Suprapubic skin (tissue), 4 donors: ENCODE measurements at regions not wholly inside any gene's neighbourhood (a gene's known extent, or its start where the extent isn't known, plus 50 kb on each side); places are given as distances from the start of the nearest gene placed in this dataset.

Source experiments
- DNase-seq, 2 donors: peaks; one replicate each; pipeline ENCODE4 v3.0.0-alpha.2; 2019; ENCODE audit warnings: low spot score in 2 of 2
- H3K27ac ChIP-seq: fragments of 200-600 bp; sonication (generic); one replicate; pipeline ENCODE4 v1.5.1; 2019
- H3K27me3 ChIP-seq: fragments of 200-600 bp; sonication (generic); one replicate; pipeline ENCODE4 v1.5.1; 2019
- H3K36me3 ChIP-seq: fragments of 200-600 bp; sonication (generic); one replicate; pipeline ENCODE4 v1.5.1; 2019
- H3K4me1 ChIP-seq: fragments of 200-600 bp; sonication (generic); one replicate; pipeline ENCODE4 v1.5.1; 2019
- H3K4me3 ChIP-seq: fragments of 200-600 bp; sonication (generic); one replicate; pipeline ENCODE4 v1.5.1; 2019; ENCODE audit warnings: mild to moderate bottlenecking
- H3K9me3 ChIP-seq: fragments of 200-600 bp; sonication (generic); one replicate; pipeline ENCODE4 v1.5.1; 2019
- CTCF ChIP-seq, 2 donors: fragments of 200-600 bp in 1 of 2; fragments of 450-650 bp in 1 of 2; sonication (generic) in 1 of 2; IDR thresholded peaks; one replicate each; pipeline ENCODE4 v1.5.1; 2016 to 2019; ENCODE audit warnings: antibody characterized with exemption in 2 of 2, mild to moderate bottlenecking in 1 of 2, moderate library complexity in 1 of 2
- EP300 ChIP-seq: sonication (generic); formaldehyde crosslinking; IDR thresholded peaks from one replicate; pipeline ENCODE4 v1.6.1; 2017; ENCODE audit warnings: antibody characterized with exemption
- POLR2A ChIP-seq, 2 donors: fragments of 450-650 bp; IDR thresholded peaks; one replicate each; pipeline ENCODE4 v1.6.1; 2017; ENCODE audit warnings: antibody characterized with exemption in 2 of 2, mild to moderate bottlenecking in 2 of 2, moderate library complexity in 2 of 2
- POLR2AphosphoS5 ChIP-seq, 3 donors: sonication (generic); formaldehyde crosslinking; IDR thresholded peaks; one replicate each; pipeline ENCODE4 v1.6.1; 2017; ENCODE audit warnings: antibody characterized with exemption in 3 of 3
- WGBS: methylation state at CpG from one replicate; pipeline ENCODE4 v1.1.5; 2018; 5-methylcytosine and 5-hydroxymethylcytosine counted together

GRCh38 chr10:130984686-130985085, 326.8 kb downstream of the TCERG1L start:
- TF ChIP-seq CTCF (IDR thresholded peaks at IDR 0.05), result no peak
- no peak for TF ChIP-seq POLR2A (IDR thresholded peaks at IDR 0.05)
- TF ChIP-seq POLR2AphosphoS5 (IDR thresholded peaks at IDR 0.05), result no peak
- no peak for TF ChIP-seq EP300
- H3K4me1 ChIP-seq, result no peaks in the 10 kb centered on the region
- H3K27me3 ChIP-seq, result no peaks in the 10 kb centered on the region
- H3K4me3 ChIP-seq, result no peak overlapping the region
- H3K36me3 ChIP-seq, result no peaks in the 10 kb centered on the region
- DNase-seq, result no peak
- 87% methylated on average over 3 of the region's 3 CpGs for WGBS
- peaks cover 7% of the 10 kb centered on the region for H3K9me3 ChIP-seq
- H3K27ac ChIP-seq, result no peak overlapping the region

- WGBS, result 97% methylated on average over 14 of the region's 16 CpGs
- no peak overlapping the region for H3K27ac ChIP-seq
- peaks cover 7% of the 10 kb centered on the region for H3K9me3 ChIP-seq
- no peaks in the 10 kb centered on the region for H3K36me3 ChIP-seq
- H3K4me3 ChIP-seq, result no peak overlapping the region
- no peak for DNase-seq
- H3K27me3 ChIP-seq, result no peaks in the 10 kb centered on the region
- TF ChIP-seq CTCF (IDR thresholded peaks at IDR 0.05) (no peak), POLR2AphosphoS5 (IDR thresholded peaks at IDR 0.05) (no peak), EP300 (no peak), POLR2A (IDR thresholded peaks at IDR 0.05) (no peak)
- H3K4me1 ChIP-seq, result no peaks in the 10 kb centered on the region
These were observed 326.3 kb downstream of the TCERG1L start for GRCh38 chr10:130985158-130985753.

GRCh38 chr10:130986846-130987245, 324.7 kb downstream of the TCERG1L start:
- Histone ChIP-seq H3K27me3 (no peaks in the 10 kb centered on the region), H3K27ac (no peak overlapping the region), H3K4me3 (no peak overlapping the region), H3K36me3 (no peaks in the 10 kb centered on the region), H3K9me3 (peaks cover 7% of the 10 kb centered on the region), H3K4me1 (no peaks in the 10 kb centered on the region)
- TF ChIP-seq CTCF (IDR thresholded peaks at IDR 0.05) (no peak), POLR2AphosphoS5 (IDR thresholded peaks at IDR 0.05) (no peak), POLR2A (IDR thresholded peaks at IDR 0.05) (no peak), EP300 (no peak)
- WGBS, result 52% methylated on average over 4 of the region's 4 CpGs
- no peak for DNase-seq

- Histone ChIP-seq H3K9me3 (peaks cover 7% of the 10 kb centered on the region), H3K36me3 (no peaks in the 10 kb centered on the region), H3K4me1 (no peaks in the 10 kb centered on the region), H3K27ac (no peak overlapping the region), H3K27me3 (no peaks in the 10 kb centered on the region), H3K4me3 (no peak overlapping the region)
- WGBS, result 95% methylated on average over 7 of the region's 7 CpGs
- TF ChIP-seq POLR2A (IDR thresholded peaks at IDR 0.05), result no peak
- no peak for TF ChIP-seq POLR2AphosphoS5 (IDR thresholded peaks at IDR 0.05)
- TF ChIP-seq EP300, result no peak
- TF ChIP-seq CTCF (IDR thresholded peaks at IDR 0.05), result no peak
- no peak for DNase-seq
These were observed 324.1 kb downstream of the TCERG1L start for GRCh38 chr10:130987401-130987800.

GRCh38 chr10:130989670-130990232, 321.8 kb downstream of the TCERG1L start:
- Histone ChIP-seq H3K27me3 (peaks cover 3% of the 10 kb centered on the region), H3K27ac (no peak overlapping the region), H3K4me3 (no peak overlapping the region), H3K4me1 (no peaks in the 10 kb centered on the region), H3K36me3 (no peaks in the 10 kb centered on the region), H3K9me3 (no peaks in the 10 kb centered on the region)
- 30% methylated on average over 8 of the region's 8 CpGs for WGBS
- TF ChIP-seq EP300, result no peak
- TF ChIP-seq POLR2A (IDR thresholded peaks at IDR 0.05), result no peak
- no peak for TF ChIP-seq POLR2AphosphoS5 (IDR thresholded peaks at IDR 0.05)
- no peak for TF ChIP-seq CTCF (IDR thresholded peaks at IDR 0.05)
- no peak for DNase-seq
